HG03159 (cell line): ENCODE measurements at regions not wholly inside any gene's neighbourhood (a gene's known extent, or its start where the extent isn't known, plus 50 kb on each side); places are given as distances from the start of the nearest gene placed in this dataset.
"Not testable (repeated sequence)": the region's sequence is repeated elsewhere in the genome, so short reads cannot be mapped to it uniquely, and the experiment has no call there.

Source experiments
- ATAC-seq: cut with Tn5 transposase; IDR thresholded peaks from one replicate; pipeline ENCODE4 v1.9.1; 2021; ENCODE audit warnings: mild to moderate bottlenecking, moderate library complexity; ENCODE audit not compliant: unreplicated experiment

DNA sequence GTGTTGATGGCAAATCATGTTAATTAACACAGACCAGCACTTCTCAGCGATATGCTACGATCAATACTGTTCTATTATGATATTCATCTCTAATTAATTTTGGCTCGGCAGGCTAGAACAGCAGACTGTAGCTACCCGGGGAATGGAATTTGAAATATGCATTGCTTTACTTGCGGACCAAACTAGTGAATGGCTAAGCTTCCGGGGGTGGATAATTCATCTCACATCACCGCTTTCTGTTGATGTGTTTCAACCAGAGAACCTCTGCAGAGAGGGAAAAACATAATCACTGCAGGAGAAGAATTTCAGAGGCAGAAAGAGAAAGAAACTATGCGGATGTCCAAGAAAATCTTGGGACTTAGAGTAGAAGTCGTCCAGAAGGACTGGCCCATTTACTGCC lies 490.9 kb downstream of the STK39 start:
- no peak for ATAC-seq

GRCh38 chr2:167753142-167753541 lies 494.3 kb downstream of the STK39 start:
- no peak for ATAC-seq

DNA sequence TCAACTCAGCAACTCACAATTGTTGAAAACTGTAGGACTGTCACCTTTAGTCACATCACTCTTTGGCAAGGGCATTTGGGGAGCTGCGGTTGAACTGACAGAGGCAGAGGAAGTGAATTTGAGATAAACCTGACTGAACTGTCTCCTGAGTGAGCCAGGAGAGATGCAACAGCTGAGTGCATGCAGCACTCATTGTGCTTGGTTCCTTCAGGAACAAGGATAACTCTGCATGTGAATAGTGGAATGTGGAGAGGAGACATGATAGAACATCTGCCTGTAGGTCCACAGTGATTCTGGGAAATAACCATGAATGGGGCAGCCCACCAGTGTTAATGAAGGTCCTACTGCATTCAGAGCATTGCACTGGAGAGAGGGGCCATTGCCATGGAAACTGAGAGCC lies 494.7 kb downstream of the STK39 start:
- ATAC-seq = no peak

- ATAC-seq = no peak
These were observed 496.7 kb downstream of the STK39 start for GRCh38 chr2:167750675-167751074.

DNA sequence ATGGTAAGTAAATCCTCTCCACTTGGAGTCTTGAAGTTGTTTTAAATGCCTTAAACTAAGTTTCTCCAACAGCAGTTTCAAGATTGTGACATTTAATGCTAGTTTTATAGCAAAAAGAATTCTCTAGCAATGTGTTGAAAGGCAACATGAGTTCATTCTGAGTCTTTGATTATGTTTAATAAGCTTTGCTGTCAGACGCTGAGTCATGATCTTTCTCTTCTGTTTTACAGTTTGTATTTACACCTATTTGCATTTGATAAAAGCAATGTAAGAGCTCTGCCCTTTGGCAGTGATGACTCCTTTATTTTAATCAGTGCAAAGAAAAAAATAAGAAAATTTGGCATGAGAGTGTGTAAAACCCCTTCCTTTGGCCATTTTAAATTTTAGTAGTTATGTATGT lies 497.7 kb downstream of the STK39 start:
- ATAC-seq = no peak

DNA sequence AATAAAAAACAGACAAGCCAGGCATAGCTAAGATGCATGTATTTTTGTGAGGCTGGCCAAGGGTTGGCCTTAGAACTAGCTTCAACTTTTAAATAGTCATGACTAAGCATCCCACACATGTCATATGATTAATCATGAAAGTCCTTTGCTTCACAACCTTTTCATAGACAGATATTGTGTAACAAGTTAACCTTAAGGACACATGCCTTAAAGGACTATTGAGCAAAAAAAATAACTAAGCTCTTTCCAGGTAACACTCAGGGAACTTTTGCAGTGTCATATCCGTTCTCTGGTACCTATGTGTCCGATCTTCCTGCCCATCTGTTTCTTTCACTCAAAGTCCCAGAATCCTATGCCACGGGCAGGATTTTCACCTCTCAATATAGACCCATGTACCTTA lies 498.4 kb downstream of the STK39 start:
- no peak for ATAC-seq

GRCh38 chr2:167748536-167748935 lies 498.9 kb downstream of the STK39 start:
- no peak for ATAC-seq

DNA sequence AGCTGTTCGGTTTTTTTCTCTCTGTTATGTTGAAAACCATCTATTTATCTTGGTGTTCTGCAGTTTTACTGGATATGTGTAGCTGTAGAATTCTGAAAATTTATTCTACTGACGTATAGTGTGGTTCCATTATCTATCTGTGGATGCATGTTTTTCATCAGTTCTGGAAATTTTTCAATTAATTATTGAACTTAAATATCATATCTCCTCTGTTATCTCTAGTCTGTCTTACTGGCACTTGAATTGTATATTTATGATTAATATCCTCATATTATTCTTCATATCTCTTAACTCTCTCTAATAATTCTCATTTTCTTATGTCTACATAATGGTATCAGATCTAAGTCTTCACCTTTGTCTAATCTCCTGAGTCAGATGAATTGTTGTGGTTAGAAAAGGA lies 501.7 kb downstream of the STK39 start:
- ATAC-seq = no peak

DNA sequence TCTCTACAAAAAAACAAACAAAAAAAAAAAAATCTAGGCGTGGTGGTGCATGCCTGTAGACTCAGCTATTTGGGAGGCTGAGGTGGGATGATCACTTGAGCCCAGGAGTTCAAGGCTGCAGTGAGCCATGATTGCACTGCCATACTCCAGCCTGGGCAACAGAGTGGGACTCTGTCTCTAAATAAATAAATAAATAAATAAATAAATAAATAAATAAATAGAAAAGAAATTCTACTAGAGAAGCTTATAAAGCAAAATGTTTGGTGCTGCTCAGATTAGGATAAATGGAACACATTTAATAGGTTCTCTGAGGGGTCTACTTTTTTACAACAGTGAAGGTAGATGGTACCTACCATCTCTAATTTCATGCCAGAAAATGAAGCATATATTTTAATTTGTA lies 507.5 kb downstream of the STK39 start:
- not testable (repeated sequence) for ATAC-seq

- no peak for ATAC-seq
These were observed 513.6 kb downstream of the STK39 start for GRCh38 chr2:167733747-167734146.

DNA sequence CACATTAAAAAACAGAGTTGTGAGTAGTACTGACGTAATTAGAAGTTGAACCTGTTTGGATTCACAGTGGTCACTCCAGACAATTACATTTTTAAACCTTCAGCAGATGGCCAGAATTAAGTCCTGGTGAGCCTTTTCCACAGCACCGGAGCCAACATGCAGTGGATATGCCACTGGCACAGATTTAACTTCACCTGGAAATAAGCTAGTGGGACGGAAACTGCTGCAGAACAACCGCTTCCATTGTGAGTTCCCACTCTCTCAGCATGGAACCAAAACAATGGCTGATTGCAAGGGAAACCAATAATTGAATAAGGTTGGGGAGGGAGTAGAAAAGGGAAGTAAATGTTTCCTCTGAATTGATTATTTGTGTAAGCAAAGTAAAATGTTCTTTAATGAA lies 515.1 kb downstream of the STK39 start:
- ATAC-seq = no peak

DNA sequence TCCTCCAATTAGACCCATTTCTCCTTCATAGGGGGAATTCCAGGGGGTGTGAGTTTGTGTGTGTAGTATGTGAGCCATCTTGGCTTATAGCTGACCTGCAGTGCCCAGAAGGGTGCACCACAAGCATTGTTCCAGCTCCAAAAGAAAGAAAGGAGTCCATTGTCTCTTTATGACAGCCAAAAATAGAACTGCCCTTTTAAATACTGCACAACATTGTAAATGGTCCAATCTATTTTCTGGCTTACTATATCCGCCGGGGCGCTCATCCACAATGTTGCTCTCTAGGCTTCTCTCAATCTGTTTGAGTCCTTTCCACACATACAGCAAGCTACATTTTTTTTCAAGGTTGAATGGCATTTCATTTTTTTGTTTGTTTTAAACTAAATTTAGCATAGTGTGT lies 517.5 kb downstream of the STK39 start:
- no peak for ATAC-seq

DNA sequence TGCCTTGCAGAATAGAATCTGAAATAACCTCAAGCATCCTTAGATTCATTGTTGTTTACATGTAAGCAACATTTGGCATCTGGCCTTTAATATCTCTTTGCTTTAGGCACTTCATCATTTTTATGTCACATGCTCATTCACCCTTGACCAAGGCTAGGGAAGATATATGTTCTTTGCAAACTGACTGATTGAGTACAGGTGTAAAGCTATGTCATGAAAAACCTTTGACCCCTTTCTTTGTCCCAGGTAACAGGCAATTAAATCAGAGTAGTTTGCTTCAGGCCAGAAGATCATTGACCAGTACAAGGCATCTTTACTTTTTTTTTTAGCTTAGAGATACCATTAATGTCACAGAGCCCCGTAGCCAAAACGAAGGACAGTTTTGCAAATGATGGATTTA lies 520.6 kb downstream of the STK39 start:
- no peak for ATAC-seq

GRCh38 chr2:167721593-167721992 lies 525.8 kb downstream of the STK39 start:
- ATAC-seq = no peak

GRCh38 chr2:167719410-167719809 lies 528.0 kb downstream of the STK39 start:
- no peak for ATAC-seq

DNA sequence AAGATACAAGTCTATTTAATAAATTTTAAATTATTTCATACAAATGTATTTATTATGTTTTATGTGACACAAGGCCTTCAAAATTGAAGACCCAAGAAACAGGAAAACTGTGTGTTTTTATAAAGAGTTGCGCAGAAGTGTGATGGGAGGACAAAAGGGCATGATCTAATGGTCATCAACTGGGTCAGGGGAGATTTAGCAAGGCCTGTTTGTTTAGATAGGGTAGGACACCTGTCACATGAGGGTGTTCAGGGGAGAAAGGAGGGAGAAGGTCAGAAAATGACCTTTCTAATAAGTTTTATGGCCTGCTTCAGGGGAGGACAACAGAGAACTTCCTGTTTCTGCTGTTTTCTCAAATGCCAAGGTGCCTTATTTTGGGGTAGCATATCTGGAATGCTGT lies 528.8 kb downstream of the STK39 start:
- ATAC-seq = no peak

- ATAC-seq = no peak
These were observed 531.5 kb downstream of the STK39 start for GRCh38 chr2:167715932-167716331.

GRCh38 chr2:167715498-167715897 lies 531.9 kb downstream of the STK39 start:
- ATAC-seq = not testable (repeated sequence)

DNA sequence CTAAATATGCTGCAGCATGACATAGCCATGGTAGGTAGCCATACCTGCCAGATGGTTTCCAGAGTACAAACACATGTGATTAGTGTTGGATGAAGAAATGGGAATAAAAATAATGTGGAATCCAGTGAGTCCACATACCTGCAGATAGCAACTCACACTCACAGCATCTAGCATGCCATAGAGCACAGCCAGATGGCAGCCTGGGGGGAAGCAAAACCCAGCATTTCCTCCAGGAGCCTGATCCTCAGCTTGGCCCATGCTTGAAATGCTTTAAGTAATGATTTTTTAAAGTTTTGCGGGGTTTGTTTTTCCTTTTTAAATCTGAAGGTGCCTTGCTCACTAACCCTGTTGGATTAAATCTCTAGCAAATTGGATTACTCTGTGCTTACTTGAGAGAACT lies 535.1 kb downstream of the STK39 start:
- no peak for ATAC-seq

DNA sequence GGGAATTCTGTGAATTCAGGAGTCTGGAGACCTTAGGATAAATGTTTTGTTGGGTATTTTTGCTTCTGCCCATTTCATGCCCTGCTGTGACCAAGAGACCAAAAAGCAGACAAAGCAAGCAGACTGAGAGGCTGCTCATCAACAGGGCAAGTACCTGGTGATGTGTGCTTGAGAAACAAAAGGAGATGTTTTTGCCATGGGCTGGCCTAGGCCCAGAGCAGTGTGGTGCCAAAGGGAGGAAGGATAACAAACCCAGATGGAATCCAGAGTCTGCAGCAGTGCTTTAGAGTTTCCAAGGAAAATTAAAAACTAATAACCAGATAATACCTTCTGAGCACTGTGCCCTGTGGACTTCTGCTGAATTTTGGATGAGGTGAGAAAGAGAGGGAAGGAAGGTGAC lies 538.4 kb downstream of the STK39 start:
- no peak for ATAC-seq

- no peak for ATAC-seq
These were observed 540.6 kb downstream of the STK39 start for GRCh38 chr2:167706800-167707199.

DNA sequence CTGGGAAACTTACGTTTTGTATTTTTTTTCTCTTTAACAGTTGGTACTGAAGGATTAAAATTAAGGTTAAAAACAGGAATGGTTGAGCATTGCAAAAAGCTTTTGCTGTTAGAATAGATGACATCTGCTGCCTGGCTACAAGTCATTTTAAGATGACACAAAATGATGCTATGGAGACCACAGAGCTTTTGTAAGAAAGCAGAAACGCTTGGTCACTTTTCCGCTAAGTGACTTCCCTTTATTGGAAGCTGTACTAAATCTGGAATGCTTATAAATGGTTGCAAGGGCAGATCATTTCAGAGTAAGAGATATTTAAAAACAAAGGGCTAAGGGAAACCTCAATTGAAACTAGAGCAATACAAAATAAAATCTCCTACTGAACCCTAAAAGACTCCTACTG lies 544.0 kb downstream of the STK39 start:
- ATAC-seq = no peak

DNA sequence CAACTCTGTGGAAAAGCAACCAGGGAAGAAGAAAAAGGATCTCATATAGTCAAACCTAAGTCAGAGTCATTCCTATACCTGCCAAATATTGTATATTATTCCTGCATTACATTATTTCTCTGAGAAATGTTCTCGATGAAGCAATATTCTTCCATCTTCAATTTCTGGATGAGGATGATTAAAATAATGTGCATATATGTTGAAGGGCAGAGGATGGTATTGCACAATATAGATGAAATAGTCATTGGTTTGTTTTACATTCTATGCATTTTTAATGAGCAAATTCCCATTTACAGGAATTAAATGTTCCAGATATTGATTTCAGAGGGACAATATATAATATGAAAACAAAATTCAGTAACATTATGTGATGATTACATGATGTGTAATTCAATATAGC lies 545.2 kb downstream of the STK39 start:
- ATAC-seq = no peak

- ATAC-seq = no peak
These were observed 545.7 kb downstream of the STK39 start for GRCh38 chr2:167701651-167702050.
